ENCODE measurements at regions not wholly inside any gene's neighbourhood (a gene's known extent, or its start where the extent isn't known, plus 50 kb on each side); places are given as distances from the start of the nearest gene placed in this dataset.

DNA sequence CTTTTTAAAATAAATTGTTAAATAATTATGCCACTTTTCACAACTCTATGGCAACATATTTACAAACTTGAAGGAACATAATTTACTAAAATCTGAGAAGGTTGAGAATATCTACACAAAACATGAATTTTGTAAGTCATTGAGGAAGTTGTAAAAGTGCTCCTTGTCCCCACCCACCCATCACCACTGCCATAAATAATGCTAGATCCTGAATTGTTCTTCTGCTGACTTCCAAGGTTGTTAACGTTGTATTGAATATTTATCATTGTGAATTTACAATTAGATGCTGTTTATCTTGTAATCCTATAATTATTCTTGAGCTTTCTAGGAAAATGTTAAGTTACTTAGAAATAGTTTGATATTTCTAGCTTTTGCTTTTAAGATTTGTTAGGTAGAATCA, 908.0 kb upstream of the COX7C start:
- no peak overlapping the region for H3K4me3 ChIP-seq (ENCODE audit: low read depth, low read length)
- DNase-seq (ENCODE audit: low read depth) = no peak
- in situ Hi-C loops (cut with HindIII; ENCODE audit: low sequenced_read_pairs) = no loop called here
- no peak for TF ChIP-seq CTCF (IDR thresholded peaks at IDR 0.05; ENCODE audit: low read depth, low read length, missing control alignments)

- no peak for TF ChIP-seq CTCF (IDR thresholded peaks at IDR 0.05; ENCODE audit: low read depth, low read length, missing control alignments)
- DNase-seq (ENCODE audit: low read depth) = no peak
- H3K4me3 ChIP-seq (ENCODE audit: low read depth, low read length) = no peak overlapping the region
- in situ Hi-C loops (cut with HindIII; ENCODE audit: low sequenced_read_pairs) = no loop called here
These were observed 901.2 kb upstream of the COX7C start for GRCh38 chr5:85716344-85717202.

GRCh38 chr5:85717203-85717563, 900.6 kb upstream of the COX7C start:
- no peak overlapping the region for H3K4me3 ChIP-seq (ENCODE audit: low read depth, low read length)
- TF ChIP-seq CTCF (IDR thresholded peaks at IDR 0.05; ENCODE audit: low read depth, low read length, missing control alignments) = no peak
- in situ Hi-C loops (cut with HindIII; ENCODE audit: low sequenced_read_pairs) = no loop called here
- no peak for DNase-seq (ENCODE audit: low read depth)

DNA sequence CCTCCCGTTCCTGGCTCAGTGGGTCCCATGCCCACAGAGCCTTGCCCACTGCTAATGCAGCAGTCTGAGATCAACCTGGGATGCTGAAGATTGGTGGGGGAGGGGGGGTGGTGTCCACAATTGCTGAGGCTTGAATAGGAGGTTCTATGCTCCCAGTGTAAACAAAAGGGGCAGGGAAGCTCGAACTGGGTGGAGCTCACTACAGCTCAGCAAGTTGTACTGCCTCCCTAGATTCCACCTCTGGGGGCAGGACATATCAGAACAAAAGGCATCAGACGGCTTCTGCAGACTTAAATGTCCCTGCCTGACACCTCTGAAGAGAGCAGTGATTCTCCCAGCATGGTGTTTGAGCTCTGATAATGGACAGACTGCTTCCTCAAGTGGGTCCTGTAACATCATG, 885.6 kb upstream of the COX7C start:
- no peak for DNase-seq (ENCODE audit: low read depth)
- in situ Hi-C loops (cut with HindIII; ENCODE audit: low sequenced_read_pairs) = no loop called here
- H3K4me3 ChIP-seq (ENCODE audit: low read depth, low read length) = no peak overlapping the region
- no peak for TF ChIP-seq CTCF (IDR thresholded peaks at IDR 0.05; ENCODE audit: low read depth, low read length, missing control alignments)

DNA sequence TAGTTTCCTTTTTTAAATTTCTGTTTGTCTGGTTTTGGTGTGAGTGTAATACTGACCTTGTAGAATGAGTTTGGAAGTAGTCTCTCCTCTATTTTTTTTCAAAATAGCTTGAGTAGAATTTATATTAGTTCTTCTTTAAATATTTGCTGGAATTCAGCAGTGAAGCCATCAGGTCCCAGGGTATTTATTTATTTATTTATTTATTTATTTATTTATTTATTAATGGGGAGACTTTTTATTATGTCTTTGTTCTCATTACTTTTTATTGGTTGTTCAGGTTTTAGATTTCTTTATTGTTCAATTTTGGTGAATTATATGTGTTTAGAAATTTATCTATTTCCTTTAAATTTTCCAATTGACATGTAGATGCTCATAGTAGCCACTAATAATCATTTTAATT, 875.8 kb upstream of the COX7C start:
- no peak overlapping the region for H3K4me3 ChIP-seq (ENCODE audit: low read depth, low read length)
- in situ Hi-C loops (cut with HindIII; ENCODE audit: low sequenced_read_pairs) = no loop called here
- DNase-seq (ENCODE audit: low read depth) = no peak
- TF ChIP-seq CTCF (IDR thresholded peaks at IDR 0.05; ENCODE audit: low read depth, low read length, missing control alignments) = no peak

DNA sequence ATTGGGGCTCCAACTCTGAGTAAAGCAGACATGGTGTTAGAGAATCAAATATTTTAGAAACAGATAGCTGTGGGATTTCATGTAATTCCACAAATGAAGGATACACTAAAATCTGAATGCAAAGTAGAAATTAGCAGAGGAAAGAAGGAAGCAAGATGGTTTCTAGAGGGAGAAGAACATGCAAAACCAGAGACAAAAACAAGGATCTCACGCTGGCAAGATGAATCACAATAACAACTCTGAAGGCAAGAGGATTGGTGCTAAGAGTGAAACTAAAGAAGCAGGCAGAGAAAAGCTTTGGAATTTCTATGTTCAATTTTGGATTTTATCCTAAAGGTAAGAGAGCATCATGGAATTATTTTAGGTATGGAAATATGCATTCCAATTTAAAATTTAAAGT, 857.2 kb upstream of the COX7C start:
- in situ Hi-C loops (cut with HindIII; ENCODE audit: low sequenced_read_pairs) = no loop called here
- H3K4me3 ChIP-seq (ENCODE audit: low read depth, low read length) = no peak overlapping the region
- DNase-seq (ENCODE audit: low read depth) = no peak
- TF ChIP-seq CTCF (IDR thresholded peaks at IDR 0.05; ENCODE audit: low read depth, low read length, missing control alignments) = no peak
